Kidney (tissue), 13 donors: ENCODE measurements at regions not wholly inside any gene's neighbourhood (a gene's known extent, or its start where the extent isn't known, plus 50 kb on each side); places are given as distances from the start of the nearest gene placed in this dataset.

Experiments used
- DNase-seq, 5 donors: peaks; one replicate each; pipeline ENCODE4 v3.0.0-alpha.2; 2013 to 2020
- FAIRE-seq: peaks from 2 replicates; lab custom pipeline; 2012; peaks lifted over from hg19 to GRCh38; lab: Jason Lieb, UNC
- H3K27ac ChIP-seq, 2 donors: one replicate each; pipeline ENCODE4 v1.7.0; 2013; ENCODE audit warnings: low read depth in 2 of 2, low read length in 2 of 2, inconsistent platforms in 1 of 2
- H3K27me3 ChIP-seq: one replicate; pipeline ENCODE4 v1.7.1; 2013; ENCODE audit warnings: low read length, inconsistent platforms; ENCODE audit not compliant: control insufficient read depth, insufficient read depth
- H3K36me3 ChIP-seq, 3 donors: one replicate each; pipeline versions ENCODE4 v1.7.0 to v1.7.1; 2013; ENCODE audit warnings: low read length in 3 of 3, control low read depth in 1 of 3, inconsistent platforms in 1 of 3; ENCODE audit not compliant: insufficient read depth in 3 of 3, control insufficient read depth in 2 of 3
- H3K4me1 ChIP-seq, 3 donors: one replicate each; pipeline versions ENCODE4 v1.7.0 to v1.7.1; 2013; ENCODE audit warnings: low read length in 3 of 3, inconsistent platforms in 1 of 3, low read depth in 1 of 3; ENCODE audit not compliant: control insufficient read depth in 2 of 3, insufficient read depth in 2 of 3
- H3K4me3 ChIP-seq, 3 donors: one replicate each; pipeline versions ENCODE4 v1.7.0 to v1.8.1; 2013; ENCODE audit warnings: low read length in 3 of 3, control low read depth in 1 of 3, inconsistent platforms in 1 of 3
- H3K9ac ChIP-seq, 3 donors: one replicate each; pipeline versions ENCODE4 v1.7.0 to v1.7.1; 2013; ENCODE audit warnings: low read length in 3 of 3, control low read depth in 1 of 3, inconsistent platforms in 1 of 3
- H3K9me3 ChIP-seq, 3 donors: one replicate each; pipeline versions ENCODE4 v1.7.0 to v1.7.1; 2013; ENCODE audit warnings: low read length in 3 of 3, control low read depth in 1 of 3, inconsistent platforms in 1 of 3; ENCODE audit not compliant: control insufficient read depth in 2 of 3, insufficient read depth in 1 of 3
- intact Hi-C: fragments of 100-400 bp; cut with DNase I; formaldehyde crosslinking; loops from one replicate; pipeline ENCODE4 v1.11.1; 2022
- TF ChIP-seq, protein P1 (sequence below): IDR thresholded peaks from 3 replicates; pipeline ENCODE4 v1.5.1; 2012; ENCODE audit warnings: mild to moderate bottlenecking, moderate library complexity, borderline replicate concordance; ENCODE audit not compliant: insufficient read depth; ENCODE audit errors: extremely low read depth
- donor health status: control.
- donor health status: control.
- donor health status: control.
- donor health status: control.
- donor health status: control.
- donor health status: DM: yes; HTN: yes; CAD: no.
- donor health status: Normal renal cell carcinoma (clear cell type).

DNA sequence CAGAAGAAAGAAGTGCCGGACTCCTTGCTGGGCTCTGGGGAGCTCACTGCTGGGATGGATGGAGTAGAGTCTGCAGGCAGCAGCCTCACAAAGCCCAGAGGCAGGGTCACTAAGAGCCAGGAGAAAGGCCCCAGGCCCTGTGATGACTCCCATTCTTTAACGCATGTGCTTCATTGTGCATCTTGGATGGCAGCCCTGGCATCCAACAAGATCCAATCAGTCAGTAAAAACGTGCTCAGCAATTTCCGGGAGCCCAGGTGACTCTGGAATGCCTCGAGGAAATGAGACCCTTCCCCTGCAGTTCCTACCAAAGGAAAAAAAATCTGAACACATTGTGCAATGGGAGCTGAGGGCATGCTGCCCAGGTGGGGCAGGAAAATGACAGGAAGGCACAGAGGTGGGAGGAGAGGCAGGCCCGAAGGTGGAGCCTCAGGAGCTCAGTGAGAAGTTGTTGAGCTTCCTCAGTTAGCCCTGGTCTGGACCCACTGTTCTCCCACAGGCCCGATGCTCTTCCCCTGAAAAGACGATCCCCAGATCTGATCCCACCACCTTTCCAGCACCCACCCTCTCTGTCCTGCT is 60.7 kb upstream of the TMEM72 start:
- Histone ChIP-seq H3K9me3 (peaks cover 0 to 3% (median 0%) of the 10 kb centered on the region in 3 donors), H3K27me3 (no peaks in the 10 kb centered on the region), H3K27ac (no peak overlapping the region), H3K9ac (no peak overlapping the region), H3K4me1 (no peaks in the 10 kb centered on the region), H3K4me3 (no peak overlapping the region), H3K36me3 (no peaks in the 10 kb centered on the region)
- no peak for DNase-seq
- intact Hi-C loops = no loop called here
- no peak for FAIRE-seq
- TF ChIP-seq, protein P1, sequence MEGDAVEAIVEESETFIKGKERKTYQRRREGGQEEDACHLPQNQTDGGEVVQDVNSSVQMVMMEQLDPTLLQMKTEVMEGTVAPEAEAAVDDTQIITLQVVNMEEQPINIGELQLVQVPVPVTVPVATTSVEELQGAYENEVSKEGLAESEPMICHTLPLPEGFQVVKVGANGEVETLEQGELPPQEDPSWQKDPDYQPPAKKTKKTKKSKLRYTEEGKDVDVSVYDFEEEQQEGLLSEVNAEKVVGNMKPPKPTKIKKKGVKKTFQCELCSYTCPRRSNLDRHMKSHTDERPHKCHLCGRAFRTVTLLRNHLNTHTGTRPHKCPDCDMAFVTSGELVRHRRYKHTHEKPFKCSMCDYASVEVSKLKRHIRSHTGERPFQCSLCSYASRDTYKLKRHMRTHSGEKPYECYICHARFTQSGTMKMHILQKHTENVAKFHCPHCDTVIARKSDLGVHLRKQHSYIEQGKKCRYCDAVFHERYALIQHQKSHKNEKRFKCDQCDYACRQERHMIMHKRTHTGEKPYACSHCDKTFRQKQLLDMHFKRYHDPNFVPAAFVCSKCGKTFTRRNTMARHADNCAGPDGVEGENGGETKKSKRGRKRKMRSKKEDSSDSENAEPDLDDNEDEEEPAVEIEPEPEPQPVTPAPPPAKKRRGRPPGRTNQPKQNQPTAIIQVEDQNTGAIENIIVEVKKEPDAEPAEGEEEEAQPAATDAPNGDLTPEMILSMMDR = no peak

DNA sequence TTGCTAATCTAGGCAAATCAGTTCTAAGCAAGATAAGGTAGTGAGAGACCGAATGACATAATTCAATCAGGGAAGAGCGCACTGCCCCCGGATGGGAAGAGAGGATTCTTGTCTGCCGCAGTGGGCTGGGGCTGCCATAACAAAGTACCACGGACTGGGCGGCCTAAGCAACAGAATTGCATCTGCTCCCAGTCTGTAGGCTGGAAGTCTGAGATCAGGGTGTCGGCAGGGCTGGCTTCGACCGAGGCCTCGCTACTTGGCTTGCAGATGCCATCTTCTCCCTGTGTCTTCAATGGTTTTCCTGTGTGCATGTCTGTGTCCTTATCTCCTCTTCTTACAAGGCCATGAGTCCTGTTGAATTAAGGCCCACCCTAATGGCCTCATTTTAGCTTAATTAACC is 59.7 kb upstream of the TMEM72 start:
- H3K27me3 ChIP-seq = no peaks in the 10 kb centered on the region
- no peak for DNase-seq
- TF ChIP-seq, protein P1 = no peak
- H3K9me3 ChIP-seq = peaks cover 0 to 3% (median 0%) of the 10 kb centered on the region in 3 donors
- H3K27ac ChIP-seq = no peak overlapping the region
- H3K4me3 ChIP-seq = no peak overlapping the region
- no peaks in the 10 kb centered on the region for H3K36me3 ChIP-seq
- H3K9ac ChIP-seq = no peak overlapping the region
- no peak for FAIRE-seq
- no peaks in the 10 kb centered on the region for H3K4me1 ChIP-seq
- intact Hi-C loops = no loop called here

DNA sequence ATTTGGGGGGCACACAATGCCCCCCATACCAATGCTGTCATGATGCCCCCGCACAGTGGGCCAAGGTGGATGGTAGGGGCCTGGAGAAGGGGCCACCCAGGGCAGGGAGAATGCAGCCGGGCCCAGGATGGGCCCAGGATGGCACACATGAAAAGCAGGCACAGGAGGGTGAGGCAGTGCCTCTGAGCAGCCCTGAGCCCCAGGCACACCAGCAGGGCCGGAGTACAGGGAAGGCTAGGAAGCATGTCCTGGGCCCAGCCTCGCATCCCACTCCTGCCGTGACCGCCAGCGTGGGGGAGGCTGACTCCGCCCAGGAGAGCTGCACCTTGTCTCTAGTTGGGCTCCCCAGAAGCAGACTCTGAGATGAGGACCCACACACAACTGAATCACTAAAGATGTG is 59.3 kb upstream of the TMEM72 start:
- intact Hi-C loops = no loop called here
- FAIRE-seq (no peak), DNase-seq (no peak)

More for the DNA sequence above, 59.3 kb upstream of the TMEM72 start:
- Histone ChIP-seq H3K9me3 (peaks cover 0 to 3% (median 0%) of the 10 kb centered on the region in 3 donors), H3K4me3 (no peak overlapping the region), H3K9ac (no peak overlapping the region), H3K27ac (no peak overlapping the region), H3K27me3 (no peaks in the 10 kb centered on the region), H3K4me1 (no peaks in the 10 kb centered on the region), H3K36me3 (no peaks in the 10 kb centered on the region)
- TF ChIP-seq, protein P1 = no peak
